HG02852 (cell line): ENCODE measurements at regions not wholly inside any gene's neighbourhood (a gene's known extent, or its start where the extent isn't known, plus 50 kb on each side); places are given as distances from the start of the nearest gene placed in this dataset.
"Not testable (repeated sequence)": the region's sequence is repeated elsewhere in the genome, so short reads cannot be mapped to it uniquely, and the experiment has no call there.

Experiments
- ATAC-seq: cut with Tn5 transposase; IDR thresholded peaks from one replicate; pipeline ENCODE4 v1.9.1; 2021; ENCODE audit warnings: mild to moderate bottlenecking, moderate library complexity; ENCODE audit not compliant: unreplicated experiment

- no peak for ATAC-seq
Measured at GRCh38 chr5:165026971-165027370, 1521.6 kb downstream of the MAT2B start.

- no peak for ATAC-seq
Measured at GRCh38 chr5:165028356-165028755, 1522.9 kb downstream of the MAT2B start.

GRCh38 chr5:165029099-165029870 lies 1523.9 kb downstream of the MAT2B start:
- ATAC-seq = peak; percentile 56

GRCh38 chr5:165030971-165031370 lies 1525.6 kb downstream of the MAT2B start:
- ATAC-seq = no peak

GRCh38 chr5:165031371-165031770 lies 1526.0 kb downstream of the MAT2B start:
- ATAC-seq = no peak

- no peak for ATAC-seq
Measured at GRCh38 chr5:165035520-165035919, 1530.1 kb downstream of the MAT2B start.

DNA sequence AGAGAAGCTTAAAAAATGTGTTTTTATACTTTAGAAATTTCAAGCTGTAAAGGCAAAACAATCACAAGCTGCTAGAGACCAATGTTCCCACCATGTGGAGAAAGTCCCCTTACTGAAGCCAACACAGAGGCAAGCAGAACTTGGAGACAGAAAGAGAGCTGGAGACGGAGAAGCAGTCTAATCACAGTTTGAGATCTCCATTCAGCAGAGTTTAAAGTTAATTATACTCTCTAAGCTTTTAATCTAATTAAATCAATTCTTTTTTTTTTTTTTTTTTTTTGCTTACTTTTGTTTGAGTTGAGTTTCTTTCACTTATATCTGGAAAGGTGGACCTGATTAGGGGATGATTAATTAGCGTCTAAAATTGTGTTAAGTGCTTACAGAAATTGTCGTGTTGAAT lies 1534.3 kb downstream of the MAT2B start:
- ATAC-seq = no peak

DNA sequence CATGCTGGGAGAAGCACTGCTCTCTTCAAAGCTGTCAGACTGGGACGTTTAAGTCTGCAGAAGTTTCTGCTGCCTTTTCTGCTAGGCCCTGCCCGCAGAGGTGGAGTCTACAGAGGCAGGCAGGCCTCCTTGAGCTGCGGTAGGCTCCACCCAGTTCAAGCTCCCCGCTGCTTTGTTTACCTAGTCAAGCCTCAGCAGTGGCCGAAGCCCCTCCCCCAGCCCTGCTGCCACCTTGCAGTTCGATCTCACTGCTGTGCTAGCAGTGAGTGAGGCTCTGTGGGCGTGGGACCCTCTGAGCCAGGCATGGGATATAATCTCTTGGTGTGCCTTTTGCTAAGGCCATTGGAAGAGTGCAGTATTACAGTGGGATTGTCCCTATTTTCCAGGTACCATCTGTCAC lies 1540.5 kb downstream of the MAT2B start:
- not testable (repeated sequence) for ATAC-seq

GRCh38 chr5:165055476-165055875 lies 1550.1 kb downstream of the MAT2B start:
- ATAC-seq = no peak

GRCh38 chr5:165057145-165057544 lies 1551.7 kb downstream of the MAT2B start:
- ATAC-seq = no peak

DNA sequence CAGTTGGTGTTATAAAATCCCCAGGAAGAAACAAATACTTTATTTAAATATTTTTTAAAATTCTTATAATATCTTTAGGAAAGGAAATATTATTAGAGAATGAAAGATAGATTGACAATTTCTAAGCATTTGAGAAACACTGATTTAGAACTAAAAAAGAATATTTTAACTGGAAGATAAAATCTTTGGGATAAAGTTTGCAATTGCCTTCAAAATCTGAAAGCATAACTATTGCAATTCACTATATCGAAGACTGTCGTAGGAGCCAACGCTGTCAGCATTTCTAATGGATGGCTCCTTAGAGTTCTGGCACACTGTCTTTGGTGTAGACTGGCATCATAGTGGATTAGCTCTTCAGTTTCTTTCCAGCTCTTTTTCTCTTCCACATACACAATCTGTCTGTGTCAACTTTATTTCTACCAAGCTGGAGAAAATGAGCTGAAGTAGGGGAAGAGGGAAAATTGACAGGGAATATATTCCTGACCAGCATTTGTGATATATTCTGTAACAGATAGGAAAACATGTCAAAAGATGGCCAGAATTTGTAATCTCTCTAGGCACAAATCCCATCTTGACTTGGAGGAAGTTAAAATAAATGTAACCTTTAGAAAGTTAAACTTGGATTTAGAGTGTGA lies 1561.4 kb downstream of the MAT2B start:
- no peak for ATAC-seq

DNA sequence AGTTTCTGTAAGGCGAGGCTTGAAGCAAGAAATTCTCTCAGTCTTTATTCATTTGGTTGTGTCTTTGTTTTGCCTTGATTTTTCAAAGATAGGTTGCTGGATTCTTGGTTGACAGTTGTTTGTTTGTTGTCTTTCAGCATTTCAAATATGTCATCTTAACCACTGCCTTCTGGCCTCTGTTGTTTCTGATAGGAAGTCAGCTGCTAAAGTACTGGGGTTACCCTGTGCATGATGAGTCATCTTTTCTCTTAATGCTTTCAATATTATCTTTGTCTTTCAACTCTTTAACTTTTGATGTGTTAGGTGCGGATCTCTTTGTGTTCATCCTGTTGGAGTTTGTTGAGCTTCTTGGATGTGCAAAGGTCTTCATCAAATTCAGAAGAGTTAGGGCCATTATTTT lies 1571.3 kb downstream of the MAT2B start:
- no peak for ATAC-seq

DNA sequence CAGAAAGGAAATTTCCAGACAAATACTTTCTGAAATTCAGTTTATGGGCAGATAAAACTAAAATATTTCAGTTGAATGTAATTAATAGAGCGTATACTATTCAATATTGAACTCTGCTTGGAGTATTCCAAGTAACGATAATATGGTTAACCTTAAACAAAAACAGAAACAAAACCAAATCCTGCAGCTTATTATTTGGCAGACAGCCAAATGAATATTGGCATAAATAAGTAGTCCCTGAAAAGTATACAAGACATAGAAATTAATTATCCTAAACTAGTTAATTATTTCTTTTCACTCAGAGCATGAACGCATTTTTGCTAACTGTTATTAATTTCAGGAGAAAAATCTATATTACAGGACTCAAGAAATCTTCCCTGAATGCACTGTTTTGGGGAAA lies 1574.0 kb downstream of the MAT2B start:
- no peak for ATAC-seq

DNA sequence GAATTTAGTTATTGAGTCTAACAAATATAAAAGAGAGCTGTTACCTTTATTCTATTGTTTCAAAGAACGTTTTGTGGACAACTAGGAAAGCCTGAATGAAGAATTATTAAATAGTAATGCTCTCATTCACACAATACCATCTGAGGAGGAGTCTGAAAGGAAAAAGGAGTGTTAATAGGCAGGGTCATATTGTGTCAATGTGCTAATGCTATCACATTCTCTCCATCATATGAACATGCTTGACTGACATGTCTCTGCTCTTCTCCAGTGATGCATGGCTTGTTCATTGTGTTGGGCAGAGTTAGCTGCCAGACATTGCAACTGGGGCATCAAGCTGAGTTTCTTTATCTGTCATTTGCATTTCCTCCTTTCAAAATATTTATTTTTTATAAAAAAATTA lies 1578.0 kb downstream of the MAT2B start:
- no peak for ATAC-seq

DNA sequence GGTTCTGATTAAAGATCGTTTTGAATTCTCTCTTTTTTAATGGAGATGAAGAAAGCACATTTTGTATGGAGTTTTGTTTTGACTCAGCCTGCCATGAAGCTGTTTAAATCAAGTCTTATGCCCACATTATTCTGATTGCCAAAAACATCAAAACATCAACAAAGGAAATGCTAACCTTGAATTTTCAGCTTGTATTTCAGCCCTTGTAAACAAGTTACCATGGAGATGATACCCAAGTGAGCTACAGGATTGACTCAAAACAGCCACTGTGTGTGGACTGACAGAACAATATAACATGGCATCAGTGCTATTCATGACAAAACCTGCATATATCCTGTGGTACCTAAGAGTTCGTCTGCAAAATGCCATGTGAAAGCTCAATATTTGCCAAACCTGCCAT lies 1581.0 kb downstream of the MAT2B start:
- no peak for ATAC-seq

GRCh38 chr5:165094782-165095181 lies 1589.4 kb downstream of the MAT2B start:
- ATAC-seq = no peak

- no peak for ATAC-seq
Measured at GRCh38 chr5:165101709-165102108, 1596.3 kb downstream of the MAT2B start.

- ATAC-seq = no peak
Measured at GRCh38 chr5:165104611-165105010, 1599.2 kb downstream of the MAT2B start.

- no peak for ATAC-seq
Measured at GRCh38 chr5:165108809-165109208, 1603.4 kb downstream of the MAT2B start.

- ATAC-seq = no peak
Measured at GRCh38 chr5:165119175-165119574, 1613.8 kb downstream of the MAT2B start.

GRCh38 chr5:165126598-165126997 lies 1621.2 kb downstream of the MAT2B start:
- no peak for ATAC-seq

- no peak for ATAC-seq
Measured at GRCh38 chr5:165127941-165128340, 1622.5 kb downstream of the MAT2B start.

DNA sequence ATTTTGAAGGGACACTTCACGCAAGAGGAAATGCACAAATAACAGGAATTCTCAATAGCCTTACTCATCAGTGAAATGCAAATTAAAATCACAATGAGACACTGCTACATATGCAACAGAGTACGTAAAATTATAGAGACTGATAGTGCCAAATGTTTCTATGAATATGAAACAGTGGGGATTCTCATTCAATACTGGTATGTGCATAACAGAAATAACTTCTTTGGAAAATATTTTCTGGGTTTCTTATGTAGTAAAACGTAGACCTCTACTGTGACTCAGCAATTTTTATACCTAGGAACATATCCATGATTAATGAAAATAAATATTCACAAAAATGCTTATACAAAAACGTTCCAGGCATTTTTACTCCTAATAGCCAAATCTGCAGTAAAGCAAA lies 1625.2 kb downstream of the MAT2B start:
- ATAC-seq = no peak
